Adipose tissue (tissue), 3 donors: ENCODE measurements at regions not wholly inside any gene's neighbourhood (a gene's known extent, or its start where the extent isn't known, plus 50 kb on each side); places are given as distances from the start of the nearest gene placed in this dataset.

ENCODE experiments used
- H3K27ac ChIP-seq: one replicate; pipeline ENCODE4 v1.5.1; 2013; ENCODE audit warnings: low read depth, low read length
- WGBS, 3 donors: extraction: QIAGEN DNeasy Blood & Tissue Kit; methylation state at CpG; one replicate each; pipeline ENCODE4 v1.1.7; 2013; 5-methylcytosine and 5-hydroxymethylcytosine counted together
- donor health status: healthy with polysubstance abuse.
- donor health status: Bipolar disorder and iron deficiency.
- donor health status: healthy.

DNA sequence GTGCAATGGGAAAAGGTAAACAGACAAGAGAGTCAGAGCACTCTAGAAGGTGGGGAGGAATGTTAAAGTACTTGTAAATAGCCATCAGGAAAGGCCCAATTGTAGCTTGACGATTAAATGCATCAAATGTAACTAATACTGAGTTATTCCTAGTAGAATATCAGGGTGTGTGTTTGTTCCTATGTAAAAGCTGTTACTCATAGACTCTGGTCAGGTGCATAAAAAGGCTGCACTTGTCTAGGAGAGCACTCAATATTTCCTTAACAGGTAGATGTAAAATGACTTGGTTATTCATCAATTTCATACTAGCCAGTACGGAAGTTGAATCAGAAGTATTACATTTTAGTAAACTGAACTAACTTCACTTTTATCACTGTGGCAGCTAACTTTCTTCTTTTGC lies 179.7 kb upstream of the AGR3 start:
- WGBS, 3 donors, result 78 to 94% (median 93%) methylated on average over 2 of the region's 2 CpGs
- no peak overlapping the region for H3K27ac ChIP-seq

DNA sequence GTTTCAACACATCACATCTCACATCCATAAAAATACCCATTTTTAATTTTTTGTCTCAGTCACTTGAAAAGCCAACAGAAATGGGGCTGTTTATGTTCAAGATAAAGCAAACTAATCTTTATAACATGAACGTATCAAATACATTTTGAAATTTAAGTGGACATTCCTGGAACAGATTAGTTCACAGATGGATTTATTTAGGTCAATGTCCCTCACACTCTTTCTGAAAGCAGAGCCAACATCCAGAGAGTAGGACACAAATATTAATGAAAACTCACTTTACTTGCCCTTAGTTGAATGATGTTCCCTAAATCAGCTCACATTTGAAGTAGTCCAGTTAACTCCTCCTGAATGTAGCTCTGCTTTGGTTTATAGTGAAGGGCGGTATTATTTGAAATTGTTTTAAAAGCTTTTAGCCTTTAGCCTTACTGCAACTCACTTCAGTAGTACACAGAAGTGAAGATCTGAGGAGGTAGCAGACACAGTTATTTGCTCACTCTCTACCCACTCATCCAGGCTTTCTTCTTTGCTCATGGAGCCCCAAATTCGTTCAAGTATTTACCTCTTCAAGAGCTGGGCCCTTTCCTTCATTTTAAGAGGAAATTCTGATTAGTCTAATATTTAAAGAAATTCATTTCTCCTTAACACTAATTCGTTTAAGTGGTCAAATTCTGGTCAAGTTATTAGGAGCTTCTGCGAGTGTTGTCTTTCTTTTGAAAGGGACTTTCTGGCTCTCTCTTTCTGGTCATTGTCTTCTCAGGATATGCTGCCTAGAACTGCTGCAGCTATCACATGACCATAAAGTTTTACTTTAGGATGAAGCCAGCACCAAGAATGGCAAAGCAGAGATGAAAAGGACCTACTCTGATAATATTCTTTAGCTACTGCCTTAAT lies 180.6 kb upstream of the AGR3 start:
- WGBS, 3 donors, result 68 to 83% (median 80%) methylated on average over 5 of the region's 5 CpGs
- H3K27ac ChIP-seq, result no peak overlapping the region

DNA sequence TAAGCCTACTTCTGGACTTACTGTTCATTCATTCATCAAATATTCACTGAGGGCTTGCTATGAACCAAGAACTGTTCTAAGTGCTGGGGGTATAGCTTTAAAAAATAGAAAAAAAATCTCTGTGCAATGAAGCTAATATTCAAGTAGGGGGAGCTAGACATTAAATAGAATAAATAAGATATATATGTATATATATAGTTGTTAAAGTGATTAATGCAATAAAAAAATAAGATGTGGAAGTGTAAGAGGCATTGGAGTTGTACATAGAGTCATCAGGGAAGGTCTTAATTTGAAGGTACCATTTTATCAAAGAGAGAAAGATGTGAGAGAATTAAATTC lies 181.2 kb upstream of the AGR3 start:
- H3K27ac ChIP-seq, result no peak overlapping the region

DNA sequence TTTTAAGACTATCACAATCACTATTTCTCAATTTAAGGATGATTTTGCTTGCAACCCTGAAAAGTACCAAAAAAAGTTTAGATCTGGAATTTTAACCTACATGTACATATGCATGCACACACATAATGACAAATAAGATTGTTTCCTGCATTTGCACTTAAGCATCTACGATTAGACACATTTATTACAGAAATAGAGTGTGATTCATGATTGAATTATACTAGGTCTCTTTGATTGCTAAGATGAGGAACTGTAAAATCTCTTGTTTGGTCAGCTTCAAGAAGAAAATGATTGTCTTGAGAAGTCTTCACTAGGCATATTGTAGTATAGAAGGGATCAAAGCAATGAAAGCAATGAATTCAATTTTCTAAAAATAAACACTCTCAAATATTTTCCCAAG lies 185.9 kb upstream of the AGR3 start:
- 65 to 85% (median 81%) methylated on average over 1 of the region's 1 CpG for WGBS, 3 donors
- H3K27ac ChIP-seq, result no peak overlapping the region

DNA sequence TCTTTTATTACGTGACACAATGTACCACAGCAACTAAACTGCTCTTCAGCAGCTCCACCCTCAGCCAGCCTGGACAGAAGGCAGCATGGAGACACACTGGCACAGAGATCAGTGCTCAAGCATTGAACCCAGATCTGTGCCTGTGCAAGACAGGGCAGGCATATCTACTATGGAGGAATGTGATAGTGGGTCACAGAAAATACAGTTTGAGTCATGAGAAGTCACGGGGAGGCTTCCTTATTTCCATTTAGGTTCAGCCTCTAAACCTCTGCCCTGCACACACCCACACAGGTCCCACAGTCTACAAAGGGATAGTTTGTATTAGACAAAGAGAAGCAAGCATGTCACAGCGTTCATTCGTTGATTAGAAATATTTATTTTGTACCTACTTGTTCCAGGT lies 187.4 kb upstream of the AGR3 start:
- no peak overlapping the region for H3K27ac ChIP-seq
- 68 to 91% (median 83%) methylated on average over 4 of the region's 4 CpGs for WGBS, 3 donors

DNA sequence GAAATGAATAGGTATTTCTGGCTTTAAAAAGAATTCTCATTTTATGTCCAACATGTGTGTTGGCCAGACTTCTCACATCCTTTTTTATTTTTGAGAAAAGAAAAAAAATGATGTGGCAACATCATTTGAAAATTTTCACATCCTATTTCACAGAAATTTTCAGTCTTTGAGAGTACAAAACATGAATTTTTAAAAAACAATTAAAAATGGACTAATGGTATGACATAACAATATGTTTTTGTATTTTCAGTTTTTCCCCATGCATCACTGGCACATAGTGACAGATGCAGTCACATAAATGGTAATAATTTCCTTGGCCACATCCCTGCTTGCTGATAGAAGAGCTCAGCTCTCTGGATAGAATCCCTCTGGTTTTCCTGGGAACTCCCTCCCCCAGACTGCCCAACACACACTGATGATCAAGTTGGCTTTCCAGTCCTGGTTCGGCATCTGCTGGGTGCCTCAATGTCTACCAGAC lies 188.5 kb upstream of the AGR3 start:
- WGBS, 3 donors, result 82 to 88% (median 85%) methylated on average over 1 of the region's 1 CpG
- H3K27ac ChIP-seq, result no peak overlapping the region

DNA sequence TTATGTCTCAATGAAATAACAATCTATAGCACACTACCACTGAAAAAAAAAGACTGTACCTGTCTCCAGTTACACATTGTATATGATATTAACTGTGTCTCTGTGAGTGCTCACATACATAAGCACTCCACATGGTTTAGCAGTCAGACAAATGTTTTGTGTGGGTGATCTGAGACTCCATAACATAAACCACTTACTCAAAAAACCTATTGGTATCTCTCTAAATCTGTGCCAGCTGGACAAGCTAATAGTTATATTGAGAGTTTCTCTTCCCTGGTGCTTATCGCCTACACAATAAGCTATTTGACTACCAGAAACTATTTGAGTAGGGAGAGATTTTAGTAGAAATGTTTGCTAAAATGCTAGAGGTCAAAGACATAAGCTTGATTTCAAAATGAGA lies 190.1 kb upstream of the AGR3 start:
- WGBS, 3 donors, result 79 to 94% (median 90%) methylated on average over 1 of the region's 1 CpG
- H3K27ac ChIP-seq, result no peak overlapping the region

DNA sequence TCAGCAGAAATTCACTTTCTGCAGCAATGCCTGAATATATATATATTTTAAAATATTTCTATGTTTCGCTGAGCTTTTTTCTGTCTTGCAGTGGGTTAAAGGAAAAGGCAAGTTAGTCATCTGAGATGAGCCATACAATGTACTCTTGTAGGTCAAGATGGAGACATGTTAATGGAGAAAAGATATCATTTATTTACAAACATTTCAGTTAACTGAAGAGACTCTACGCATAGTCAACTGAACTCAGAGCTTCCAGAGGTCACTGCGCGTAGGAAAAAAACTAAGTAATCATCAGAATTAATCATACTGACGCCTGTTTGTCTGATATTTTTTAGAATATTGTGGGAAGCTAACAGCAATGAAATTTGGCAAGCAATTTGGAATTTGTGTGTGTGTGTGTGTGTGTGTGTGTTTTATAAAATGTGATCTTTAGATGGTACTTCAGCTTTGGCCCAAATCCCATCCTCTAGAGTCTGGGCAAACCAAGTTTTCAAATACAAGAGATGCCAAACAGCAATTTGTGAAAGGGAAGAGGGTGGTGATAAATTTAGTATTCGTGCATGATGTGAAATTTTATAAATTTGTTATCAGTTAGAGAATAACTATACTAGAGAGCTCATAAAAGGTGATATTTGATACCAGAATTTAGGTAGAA lies 193.9 kb upstream of the AGR3 start:
- H3K27ac ChIP-seq, result no peak overlapping the region
- WGBS, 3 donors, result 77 to 88% (median 78%) methylated on average over 6 of the region's 6 CpGs

DNA sequence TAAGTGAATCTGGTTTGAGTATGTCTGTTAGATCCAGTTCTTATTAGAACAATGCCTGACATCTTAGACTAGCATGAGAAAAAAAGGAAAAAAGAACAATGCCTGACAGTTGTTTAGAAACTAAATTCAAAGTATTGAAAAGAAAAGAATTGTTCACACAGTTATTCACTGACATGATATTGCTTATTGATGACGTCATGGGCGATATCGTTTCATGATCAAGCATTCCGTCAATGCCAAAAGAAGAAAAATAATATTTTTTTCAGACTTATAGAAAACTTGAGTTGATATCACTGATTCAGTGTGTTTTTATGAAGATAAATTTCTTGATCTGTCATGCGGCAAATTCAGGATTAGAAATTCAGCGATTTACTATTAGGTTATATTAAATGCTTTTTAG lies 196.5 kb upstream of the AGR3 start:
- H3K27ac ChIP-seq, result no peak overlapping the region
- WGBS, 3 donors, result 89 to 92% (median 91%) methylated on average over 6 of the region's 6 CpGs

DNA sequence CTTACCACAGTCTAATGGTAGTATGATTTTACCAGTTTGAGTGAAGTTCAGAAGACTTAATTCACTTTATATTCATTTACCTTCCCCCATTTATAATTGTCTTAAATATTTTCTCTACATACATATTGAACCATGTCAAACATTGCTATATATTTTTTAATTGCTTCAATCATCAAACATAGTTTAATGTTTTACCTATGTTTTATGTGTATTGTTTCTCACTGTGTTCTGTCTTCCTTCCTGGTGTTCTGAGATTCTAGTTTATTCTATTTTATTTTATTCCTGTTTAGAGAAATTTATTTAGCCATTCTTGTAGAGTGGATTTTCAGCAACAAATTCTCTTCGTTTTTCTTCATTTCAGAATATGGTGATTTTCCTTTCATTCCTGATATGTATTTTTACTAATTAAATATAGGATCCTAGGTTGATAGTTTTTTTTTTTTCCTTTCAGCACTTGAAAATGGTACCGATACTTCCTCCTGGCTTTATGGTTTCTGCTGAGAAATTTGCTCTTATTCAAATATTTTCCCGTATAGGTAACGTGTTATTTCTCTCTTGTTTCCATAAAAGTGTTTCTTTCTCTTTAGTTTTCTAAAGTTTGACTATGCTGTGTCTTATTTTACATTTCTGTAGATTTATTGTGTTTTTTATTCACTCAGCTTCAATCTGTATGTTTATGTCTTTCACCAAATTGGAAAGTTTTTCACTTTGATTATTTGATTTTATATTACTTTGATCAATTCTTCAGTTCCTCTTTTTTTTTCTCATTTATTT lies 201.8 kb upstream of the AGR3 start:
- H3K27ac ChIP-seq, result no peak overlapping the region
- 97 to 98% (median 97%) methylated on average over 4 of the region's 4 CpGs for WGBS, 3 donors

DNA sequence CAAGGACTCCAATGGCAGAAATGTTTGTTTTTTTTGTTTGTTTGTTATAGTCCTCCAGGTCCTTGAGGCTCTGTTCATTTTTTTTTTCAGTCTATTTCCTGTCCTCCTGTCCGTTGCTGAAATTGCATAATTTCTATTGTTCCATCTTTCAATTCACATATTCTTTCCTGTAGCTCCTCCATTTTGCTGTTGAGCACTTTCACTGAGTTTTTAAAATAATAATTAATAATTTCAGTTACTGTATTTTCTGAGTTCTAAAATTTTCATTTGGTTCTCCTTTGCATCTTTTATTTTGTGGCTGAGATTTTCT lies 202.3 kb upstream of the AGR3 start:
- 48 to 72% (median 65%) methylated on average over 1 of the region's 1 CpG for WGBS, 3 donors
- no peak overlapping the region for H3K27ac ChIP-seq

DNA sequence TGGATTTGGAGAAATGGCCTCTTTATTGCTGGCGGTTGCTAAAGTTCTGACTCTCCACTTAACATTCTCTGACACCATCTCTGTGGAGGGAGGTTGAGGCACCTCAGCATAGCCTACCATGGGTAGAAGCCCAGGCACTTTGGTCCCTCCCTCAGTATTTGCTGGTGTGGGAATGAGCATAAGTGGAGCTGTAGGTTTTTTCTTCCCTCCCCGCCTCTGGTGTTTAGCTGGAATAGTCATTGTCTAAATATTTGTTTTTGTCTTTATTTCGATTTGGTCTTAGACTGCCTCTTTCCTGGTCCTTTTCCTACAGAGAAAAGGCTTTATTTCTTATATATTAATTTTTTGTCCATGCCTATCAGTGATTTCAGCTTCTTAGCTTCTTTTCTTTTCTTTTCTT lies 203.4 kb upstream of the AGR3 start:
- WGBS, 3 donors, result 66 to 93% (median 87%) methylated on average over 3 of the region's 3 CpGs
- no peak overlapping the region for H3K27ac ChIP-seq

DNA sequence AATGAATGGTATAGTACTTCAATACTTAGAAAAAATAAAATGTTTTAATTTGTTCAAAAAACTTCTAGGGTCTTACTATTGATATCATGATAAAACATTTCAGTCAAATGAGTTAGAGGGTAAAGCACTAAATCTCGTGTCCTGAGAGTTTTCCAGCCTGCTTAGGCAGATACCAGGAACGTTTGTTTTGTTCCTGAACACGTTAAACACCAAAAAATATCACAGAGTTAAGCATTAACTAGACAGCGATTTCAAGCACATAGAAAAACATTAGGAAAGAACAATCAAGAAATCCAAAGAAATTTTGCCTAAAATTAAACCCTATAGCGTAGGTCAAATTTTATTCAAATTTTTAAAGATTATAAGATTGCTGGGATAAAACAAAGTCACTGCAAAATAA lies 204.6 kb upstream of the AGR3 start:
- no peak overlapping the region for H3K27ac ChIP-seq
- 38 to 79% (median 78%) methylated on average over 5 of the region's 5 CpGs for WGBS, 3 donors

DNA sequence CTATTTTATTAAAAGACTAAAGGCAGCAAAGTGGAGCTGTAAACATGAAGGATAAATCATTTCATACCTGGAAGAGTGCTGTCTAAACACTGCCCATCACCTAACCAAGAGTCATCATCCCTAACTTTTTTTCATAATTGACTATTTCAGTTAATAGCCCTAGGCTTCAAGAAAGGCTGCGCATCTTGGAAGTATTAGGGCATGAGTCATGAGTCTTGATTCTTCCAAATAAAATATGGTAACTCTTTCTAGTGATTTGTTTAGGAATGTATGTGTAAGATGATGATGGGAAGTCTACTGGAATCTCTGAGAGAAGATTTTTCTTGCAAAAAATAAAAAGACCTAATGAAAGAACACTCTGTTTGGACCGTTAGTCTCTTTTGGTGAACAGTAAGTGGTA lies 207.7 kb upstream of the AHR start:
- no peak overlapping the region for H3K27ac ChIP-seq
- WGBS, 3 donors, result 93 to 95% (median 95%) methylated on average over 2 of the region's 2 CpGs

DNA sequence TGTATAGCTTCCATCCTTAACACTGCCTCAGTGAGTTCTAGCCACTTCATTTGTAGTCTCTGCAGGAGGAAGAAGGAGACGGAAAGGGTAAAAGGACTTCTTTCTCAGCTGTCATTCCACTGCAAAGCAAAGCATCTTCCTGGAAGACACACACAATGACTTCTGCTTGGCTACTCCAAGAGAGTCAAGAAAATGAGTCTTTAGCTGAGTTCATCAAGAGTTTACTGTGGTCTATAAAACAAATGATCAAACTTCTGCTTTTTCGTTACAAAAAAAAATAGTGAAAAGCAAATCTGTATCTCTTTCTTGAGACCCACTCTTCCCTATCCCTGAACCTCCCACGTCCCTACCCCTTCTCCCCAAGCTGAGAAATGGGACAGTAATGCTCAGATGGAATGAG lies 205.0 kb upstream of the AHR start:
- 62 to 79% (median 72%) methylated on average over 3 of the region's 3 CpGs for WGBS, 3 donors
- H3K27ac ChIP-seq, result no peak overlapping the region

DNA sequence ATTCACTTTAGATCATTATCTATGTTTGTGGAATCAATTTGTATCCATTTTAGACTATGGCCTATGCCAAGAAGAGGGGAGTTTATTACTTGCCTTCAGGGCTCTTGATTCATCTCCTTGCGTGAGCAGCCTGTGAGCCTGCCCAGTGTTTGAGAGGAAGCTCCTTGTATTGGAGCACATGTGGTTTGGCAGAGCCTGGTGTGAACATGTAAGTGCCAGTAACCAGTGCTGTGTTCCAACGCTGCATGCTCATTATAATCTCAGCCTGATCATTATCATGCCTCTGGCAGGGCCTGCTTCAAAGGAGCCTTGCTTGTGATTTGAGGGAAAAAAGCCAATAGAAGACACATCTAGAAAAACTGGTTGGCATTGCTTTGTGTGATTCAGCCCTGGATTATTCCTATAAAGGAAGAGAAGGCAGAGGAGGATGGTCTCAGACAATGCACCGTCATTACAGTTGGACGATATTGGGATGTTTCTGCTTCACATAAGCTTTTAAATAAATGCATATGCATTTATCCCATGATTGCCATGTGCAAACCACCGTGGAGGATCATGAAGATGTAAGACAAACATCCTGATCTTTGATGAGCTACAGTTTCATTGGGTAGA lies 203.4 kb upstream of the AHR start:
- no peak overlapping the region for H3K27ac ChIP-seq
- WGBS, 3 donors, result 85 to 89% (median 88%) methylated on average over 5 of the region's 5 CpGs

DNA sequence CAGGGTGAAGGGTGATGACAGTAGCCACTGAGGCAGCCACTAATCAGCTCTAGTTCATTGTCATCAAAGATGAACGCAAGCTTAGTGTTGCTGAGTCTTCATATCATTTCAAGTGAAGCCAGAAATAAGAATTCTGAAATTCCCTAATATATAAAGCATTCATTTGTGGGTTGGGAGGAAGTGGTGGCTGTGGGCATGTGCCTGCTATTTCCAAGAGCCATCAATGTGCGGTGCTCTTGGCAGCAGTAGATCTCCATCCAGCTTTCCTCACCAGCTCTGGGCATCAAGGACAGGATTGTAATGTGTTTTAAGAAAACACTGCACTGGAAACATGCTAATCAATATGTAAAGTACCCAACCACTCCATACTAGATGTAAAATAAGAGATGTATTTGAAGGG lies 202.5 kb upstream of the AHR start:
- WGBS, 3 donors, result 64 to 73% (median 69%) methylated on average over 2 of the region's 2 CpGs

DNA sequence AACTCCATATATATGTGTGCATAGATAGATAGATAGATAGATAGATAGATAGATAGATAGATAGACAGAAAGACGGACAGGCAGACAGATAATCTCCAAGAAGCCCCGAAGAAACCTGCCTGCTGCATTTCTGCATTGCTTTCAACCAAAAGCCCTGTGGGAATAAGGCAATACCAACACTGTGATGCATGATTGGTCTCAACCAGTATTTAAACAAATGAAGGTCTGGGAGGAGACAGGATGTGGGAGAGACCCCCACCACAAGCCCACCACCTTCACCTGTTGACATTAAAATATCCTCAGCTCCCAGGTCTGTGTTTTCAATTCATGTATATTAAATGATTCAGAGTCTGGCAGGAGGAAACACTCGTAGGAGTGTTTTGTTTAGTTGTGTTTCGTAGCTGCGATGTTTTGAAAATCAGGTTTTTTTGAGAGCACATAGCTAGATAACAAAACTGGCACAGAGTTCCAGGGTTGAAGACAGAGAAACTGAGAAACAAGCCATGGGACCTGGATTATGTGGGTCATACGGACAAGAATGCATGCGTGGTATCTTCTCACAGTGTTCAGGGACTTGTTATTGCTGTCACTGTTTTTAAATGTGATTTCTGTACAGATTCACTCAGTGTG lies 200.7 kb upstream of the AHR start:
- 48 to 76% (median 74%) methylated on average over 7 of the region's 7 CpGs for WGBS, 3 donors
- no peak overlapping the region for H3K27ac ChIP-seq

More for the DNA sequence above, 202.5 kb upstream of the AHR start:
- H3K27ac ChIP-seq, result no peak overlapping the region

DNA sequence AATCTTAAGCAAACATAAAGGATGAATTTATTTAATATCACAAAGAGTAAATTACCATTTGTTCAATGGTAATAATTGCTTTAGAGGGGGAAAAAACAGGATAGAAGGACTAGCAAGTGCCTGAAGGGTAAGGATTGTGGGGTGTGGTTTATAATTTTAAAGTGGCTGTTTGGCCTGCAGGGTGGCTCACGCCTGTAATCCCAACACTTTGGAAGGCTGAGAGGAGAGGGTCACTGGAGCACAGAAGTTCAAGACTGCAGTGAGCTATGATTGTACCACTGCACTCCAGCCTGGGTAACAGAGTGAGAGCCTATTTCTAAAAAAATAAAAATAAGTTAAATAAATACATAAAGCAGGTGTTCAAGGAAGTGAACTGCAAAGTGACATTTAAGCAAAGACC lies 199.9 kb upstream of the AHR start:
- WGBS, 3 donors, result 83 to 96% (median 83%) methylated on average over 1 of the region's 1 CpG

More for the DNA sequence above, 199.9 kb upstream of the AHR start:
- H3K27ac ChIP-seq, result no peak overlapping the region
